ENCODE measurements at regions not wholly inside any gene's neighbourhood (a gene's known extent, or its start where the extent isn't known, plus 50 kb on each side); places are given as distances from the start of the nearest gene placed in this dataset.

GRCh38 chr21:23045955-23046354 is 2047.7 kb downstream of the NCAM2 start:
- TF ChIP-seq CTCF (IDR thresholded peaks at IDR 0.05): no peak
- Histone ChIP-seq H3K27me3 (ENCODE audit: control insufficient read depth, insufficient read depth, low read length) (no peaks in the 10 kb centered on the region), H3K4me3 (ENCODE audit: low read length) (no peak overlapping the region), H3K4me1 (ENCODE audit: control insufficient read depth, insufficient read depth, low read length) (no peaks in the 10 kb centered on the region), H3K9me3 (ENCODE audit: control insufficient read depth, insufficient read depth, low read length) (no peaks in the 10 kb centered on the region), H3K27ac (ENCODE audit: low read length) (no peak overlapping the region), H3K36me3 (ENCODE audit: control insufficient read depth, insufficient read depth, low read length) (no peaks in the 10 kb centered on the region)
- Mint-ChIP-seq H3K9me3 (peaks cover 17 to 20% of the 10 kb centered on the region in 2 donors), H3K4me1 (no peaks in the 10 kb centered on the region), H3K27ac (no peak overlapping the region), H3K4me3 (no peak overlapping the region), H3K27me3 (ENCODE audit: low read depth in 2 of 2) (no peaks in the 10 kb centered on the region), H3K36me3 (no peaks in the 10 kb centered on the region)
- 89% methylated on average over 1 of the region's 1 CpG for WGBS (ENCODE audit: insufficient coverage)
- intact Hi-C loops (cut with micrococcal nuclease): loop anchor here (5.0 kb wide), 1 partner anchor 1591 kb away; no protein-coding TSS in a partner anchor
- no peak for ATAC-seq
- DNase-seq: no peak

- Histone ChIP-seq H3K27ac (ENCODE audit: low read length) (no peak overlapping the region), H3K36me3 (ENCODE audit: control insufficient read depth, insufficient read depth, low read length) (no peaks in the 10 kb centered on the region), H3K27me3 (ENCODE audit: control insufficient read depth, insufficient read depth, low read length) (no peaks in the 10 kb centered on the region), H3K4me1 (ENCODE audit: control insufficient read depth, insufficient read depth, low read length) (no peaks in the 10 kb centered on the region), H3K9me3 (ENCODE audit: control insufficient read depth, insufficient read depth, low read length) (no peaks in the 10 kb centered on the region), H3K4me3 (ENCODE audit: low read length) (no peak overlapping the region)
- intact Hi-C loops (cut with micrococcal nuclease): no loop called here
- no peak for DNase-seq
- 0% methylated on average over 1 of the region's 2 CpGs for WGBS (ENCODE audit: insufficient coverage)
- Mint-ChIP-seq H3K27ac (no peak overlapping the region), H3K27me3 (ENCODE audit: low read depth in 2 of 2) (no peaks in the 10 kb centered on the region), H3K4me3 (no peak overlapping the region), H3K4me1 (no peaks in the 10 kb centered on the region), H3K36me3 (peaks cover 16% of the 10 kb centered on the region), H3K9me3 (peaks cover 10% of the 10 kb centered on the region in 2 donors)
- ATAC-seq: no peak
- no peak for TF ChIP-seq CTCF (IDR thresholded peaks at IDR 0.05)
Measured at GRCh38 chr21:23067672-23068071, 2069.5 kb downstream of the NCAM2 start.

GRCh38 chr21:23083242-23083641 is 2085.0 kb downstream of the NCAM2 start:
- DNase-seq (no peak), ATAC-seq (no peak)
- no peaks in the 10 kb centered on the region for H3K36me3 ChIP-seq (ENCODE audit: control insufficient read depth, insufficient read depth, low read length)
- H3K27me3 Mint-ChIP-seq (ENCODE audit: low read depth in 2 of 2): no peaks in the 10 kb centered on the region
- H3K4me1 ChIP-seq (ENCODE audit: control insufficient read depth, insufficient read depth, low read length): no peaks in the 10 kb centered on the region
- no peak overlapping the region for H3K27ac ChIP-seq (ENCODE audit: low read length)
- H3K36me3 Mint-ChIP-seq: peaks cover 13% of the 10 kb centered on the region
- no peak overlapping the region for H3K4me3 Mint-ChIP-seq
- 80% methylated on average over 1 of the region's 2 CpGs for WGBS (ENCODE audit: insufficient coverage)
- intact Hi-C loops (cut with micrococcal nuclease): no loop called here
- TF ChIP-seq CTCF (IDR thresholded peaks at IDR 0.05): no peak
- no peaks in the 10 kb centered on the region for H3K9me3 ChIP-seq (ENCODE audit: control insufficient read depth, insufficient read depth, low read length)
- no peaks in the 10 kb centered on the region for H3K27me3 ChIP-seq (ENCODE audit: control insufficient read depth, insufficient read depth, low read length)
- peaks cover 23 to 34% of the 10 kb centered on the region in 2 donors for H3K9me3 Mint-ChIP-seq
- no peak overlapping the region for H3K4me3 ChIP-seq (ENCODE audit: low read length)
- H3K27ac Mint-ChIP-seq: no peak overlapping the region
- H3K4me1 Mint-ChIP-seq: no peaks in the 10 kb centered on the region

GRCh38 chr21:23093259-23093658 is 2095.1 kb downstream of the NCAM2 start:
- Histone ChIP-seq H3K36me3 (ENCODE audit: control insufficient read depth, insufficient read depth, low read length) (no peaks in the 10 kb centered on the region), H3K9me3 (ENCODE audit: control insufficient read depth, insufficient read depth, low read length) (no peaks in the 10 kb centered on the region), H3K27me3 (ENCODE audit: control insufficient read depth, insufficient read depth, low read length) (no peaks in the 10 kb centered on the region), H3K27ac (ENCODE audit: low read length) (no peak overlapping the region), H3K4me1 (ENCODE audit: control insufficient read depth, insufficient read depth, low read length) (no peaks in the 10 kb centered on the region), H3K4me3 (ENCODE audit: low read length) (no peak overlapping the region)
- no peak for TF ChIP-seq CTCF (IDR thresholded peaks at IDR 0.05)
- WGBS (ENCODE audit: insufficient coverage): no CpG with 5 or more reads among the region's 2 CpGs
- Mint-ChIP-seq H3K27me3 (ENCODE audit: low read depth in 2 of 2) (no peaks in the 10 kb centered on the region), H3K27ac (no peak overlapping the region), H3K4me1 (no peaks in the 10 kb centered on the region), H3K4me3 (no peak overlapping the region), H3K9me3 (peaks cover 6 to 16% of the 10 kb centered on the region in 2 donors), H3K36me3 (no peaks in the 10 kb centered on the region)
- DNase-seq (no peak), ATAC-seq (no peak)
- intact Hi-C loops (cut with micrococcal nuclease): no loop called here

Measured in natural killer cell (primary cell).